H9 (cell line): ENCODE measurements at regions not wholly inside any gene's neighbourhood (a gene's known extent, or its start where the extent isn't known, plus 50 kb on each side); places are given as distances from the start of the nearest gene placed in this dataset.

Experiments
- DNase-seq: peaks from one replicate; pipeline ENCODE4 v3.0.0-alpha.2; 2017
- H2AFZ ChIP-seq: one replicate; pipeline ENCODE4 v1.6.1; 2013; ENCODE audit warnings: mild to moderate bottlenecking, low read length, control low read depth, moderate library complexity
- H2AK5ac ChIP-seq: 2 replicates; pipeline ENCODE4 v1.6.1; 2013; ENCODE audit warnings: low read length, control low read depth, mixed read lengths; ENCODE audit not compliant: insufficient read length
- H2BK120ac ChIP-seq: one replicate; pipeline ENCODE4 v1.6.1; 2013; ENCODE audit warnings: low read depth, mild to moderate bottlenecking, low read length, control low read depth, inconsistent platforms; ENCODE audit not compliant: poor library complexity, severe bottlenecking
- H2BK12ac ChIP-seq: 2 replicates; pipeline ENCODE4 v1.6.1; 2013; ENCODE audit warnings: low read length, control low read depth, mixed read lengths, low read depth; ENCODE audit not compliant: insufficient read length
- H2BK15ac ChIP-seq: 2 replicates; pipeline ENCODE4 v1.6.1; 2013; ENCODE audit warnings: low read depth, low read length, control low read depth
- H2BK20ac ChIP-seq: one replicate; pipeline ENCODE4 v1.6.1; 2013; ENCODE audit warnings: low read depth, mild to moderate bottlenecking, low read length, control low read depth, inconsistent platforms; ENCODE audit not compliant: poor library complexity, severe bottlenecking
- H2BK5ac ChIP-seq: 2 replicates; pipeline ENCODE4 v1.6.1; 2013; ENCODE audit warnings: low read length, control low read depth, mixed read lengths; ENCODE audit not compliant: insufficient read length
- H3K14ac ChIP-seq: 2 replicates; pipeline ENCODE4 v1.6.1; 2013; ENCODE audit warnings: low read length, control low read depth; ENCODE audit not compliant: insufficient read depth
- H3K18ac ChIP-seq: 2 replicates; pipeline ENCODE4 v1.6.1; 2013; ENCODE audit warnings: low read depth, mild to moderate bottlenecking, mixed read lengths, low read length, control low read depth; ENCODE audit not compliant: insufficient read length
- H3K23ac ChIP-seq: 2 replicates; pipeline ENCODE4 v1.6.1; 2013; ENCODE audit warnings: low read length, control low read depth, mixed read lengths, low read depth; ENCODE audit not compliant: insufficient read length
- H3K23me2 ChIP-seq: 2 replicates; pipeline ENCODE4 v1.6.1; 2013; ENCODE audit warnings: low read depth, mild to moderate bottlenecking, mixed read lengths, low read length, control low read depth; ENCODE audit not compliant: insufficient read length, poor library complexity, severe bottlenecking
- H3K27ac ChIP-seq: 2 replicates; pipeline ENCODE4 v1.5.1; 2013; ENCODE audit warnings: low read length, control low read depth, mixed read lengths, low read depth; ENCODE audit not compliant: insufficient read length
- H3K27me3 ChIP-seq: 2 replicates; pipeline ENCODE4 v1.6.1; 2013; ENCODE audit warnings: low read length, control low read depth, inconsistent platforms; ENCODE audit not compliant: insufficient read depth
- H3K4ac ChIP-seq: 2 replicates; pipeline ENCODE4 v1.6.1; 2013; ENCODE audit warnings: low read depth, mild to moderate bottlenecking, control low read depth, inconsistent platforms, low read length, moderate library complexity
- H3K4me1 ChIP-seq: 2 replicates; pipeline ENCODE4 v1.6.1; 2013; ENCODE audit warnings: low read length, control low read depth, inconsistent platforms; ENCODE audit not compliant: insufficient read depth
- H3K4me2 ChIP-seq: 2 replicates; pipeline ENCODE4 v1.6.1; 2013; ENCODE audit warnings: low read length, control low read depth, mixed read lengths; ENCODE audit not compliant: insufficient read length, insufficient read depth
- H3K56ac ChIP-seq: 2 replicates; pipeline ENCODE4 v1.6.1; 2013; ENCODE audit warnings: low read depth, mild to moderate bottlenecking, mixed read lengths, low read length, control low read depth; ENCODE audit not compliant: insufficient read length
- H3K79me1 ChIP-seq: 2 replicates; pipeline ENCODE4 v1.6.1; 2013; ENCODE audit warnings: low read depth, mild to moderate bottlenecking, moderate library complexity, low read length, control low read depth, inconsistent platforms; ENCODE audit not compliant: insufficient read depth, poor library complexity, severe bottlenecking
- H3K79me2 ChIP-seq: 2 replicates; pipeline ENCODE4 v1.6.1; 2013; ENCODE audit warnings: low read length, control low read depth, inconsistent platforms; ENCODE audit not compliant: insufficient read depth
- H3K9ac ChIP-seq: 2 replicates; pipeline ENCODE4 v1.6.1; 2013; ENCODE audit warnings: low read length, control low read depth, mixed read lengths; ENCODE audit not compliant: insufficient read length; ENCODE audit errors: extremely low read depth
- H3K9me3 ChIP-seq: one replicate; pipeline ENCODE4 v1.6.1; 2013; ENCODE audit warnings: low read depth, low read length, inconsistent platforms; ENCODE audit not compliant: control insufficient read depth
- H3T11ph ChIP-seq: one replicate; pipeline ENCODE4 v1.6.1; 2013; ENCODE audit warnings: mild to moderate bottlenecking, low read length, control low read depth, inconsistent platforms
- H4K20me1 ChIP-seq: one replicate; pipeline ENCODE4 v1.6.1; 2013; ENCODE audit not compliant: control insufficient read depth, insufficient read length, insufficient read depth
- H4K5ac ChIP-seq: 2 replicates; pipeline ENCODE4 v1.6.1; 2013; ENCODE audit warnings: low read depth, mild to moderate bottlenecking, mixed read lengths, low read length, control low read depth; ENCODE audit not compliant: insufficient read length
- H4K8ac ChIP-seq: replicated peaks from 2 replicates; pipeline ENCODE4 v1.6.1; 2013; ENCODE audit warnings: low read length, control low read depth, mixed read lengths, low read depth; ENCODE audit not compliant: insufficient read length
- H4K91ac ChIP-seq: 2 replicates; pipeline ENCODE4 v1.6.1; 2013; ENCODE audit warnings: low read depth, mild to moderate bottlenecking, moderate library complexity, mixed read lengths, low read length, control low read depth; ENCODE audit not compliant: insufficient read length
- H3K27ac Mint-ChIP-seq, 3 experiments: 2 replicates in 2 of 3; 3 replicates in 1 of 3; pipeline ENCODE4 v1.8.0; 2020 to 2021; ENCODE audit warnings: mixed read lengths in 3 of 3, mild to moderate bottlenecking in 1 of 3, moderate library complexity in 1 of 3
- H3K27me3 Mint-ChIP-seq: 2 replicates; pipeline ENCODE4 v1.8.0; 2021; ENCODE audit warnings: low read depth, mild to moderate bottlenecking, moderate library complexity, mixed read lengths
- H3K36me3 Mint-ChIP-seq, 3 experiments: 2 replicates in 2 of 3; 3 replicates in 1 of 3; pipeline ENCODE4 v1.8.0; 2020 to 2021; ENCODE audit warnings: low read depth in 3 of 3, mixed read lengths in 3 of 3; ENCODE audit not compliant: insufficient read depth in 1 of 3
- H3K4me1 Mint-ChIP-seq, 2 experiments: 2 replicates each; pipeline ENCODE4 v1.8.0; 2020; ENCODE audit warnings: mixed read lengths in 2 of 2
- H3K4me3 Mint-ChIP-seq, 2 experiments: 2 replicates in 1 of 2; 3 replicates in 1 of 2; pipeline ENCODE4 v1.8.0; 2020 to 2021; ENCODE audit warnings: mild to moderate bottlenecking in 2 of 2, mixed read lengths in 2 of 2, moderate library complexity in 1 of 2
- H3K9me3 Mint-ChIP-seq, 2 experiments: 2 replicates in 1 of 2; 3 replicates in 1 of 2; pipeline ENCODE4 v1.8.0; 2020; ENCODE audit warnings: mild to moderate bottlenecking in 2 of 2, mixed read lengths in 2 of 2, moderate library complexity in 1 of 2
- WGBS: extraction: QIAGEN DNeasy Blood & Tissue Kit; methylation state at CpG from one replicate; pipeline ENCODE4 v1.1.7; 2013; ENCODE audit warnings: missing lambda C conversion rate, low lambda C conversion rate, mixed read lengths; ENCODE audit not compliant: insufficient read length; ENCODE audit errors: extremely low coverage; 5-methylcytosine and 5-hydroxymethylcytosine counted together
- TF ChIP-seq, protein P1 (sequence below): fragments of 200-600 bp; sonication (generic); conservative IDR thresholded peaks from 3 replicates; pipeline ENCODE4 v1.8.0; 2021; ENCODE audit warnings: antibody characterized with exemption, mild to moderate bottlenecking

DNA sequence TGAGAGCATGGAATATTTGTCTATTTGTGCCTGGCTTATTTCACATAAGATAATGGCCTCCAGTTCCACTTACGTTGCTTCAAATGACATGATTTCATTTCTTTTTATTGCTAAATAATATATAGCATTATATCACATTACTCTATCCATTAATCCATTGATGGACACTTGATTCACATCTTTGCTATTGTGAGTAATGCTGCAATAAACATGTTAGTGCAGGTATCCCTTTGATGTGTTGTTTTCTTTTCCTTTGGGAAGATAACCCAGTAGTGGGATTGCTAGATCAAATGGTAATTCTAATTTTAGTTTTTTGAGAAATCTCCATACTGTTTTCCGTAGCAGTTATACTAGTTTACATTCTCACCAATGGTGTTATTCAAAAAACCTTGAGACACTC lies 1343.3 kb upstream of the TMEFF2 start:
- H3K4me1 ChIP-seq, result no peaks in the 10 kb centered on the region
- H3K4ac ChIP-seq, result no peak overlapping the region
- no peaks in the 10 kb centered on the region for H3K79me2 ChIP-seq
- Mint-ChIP-seq H3K9me3 (peaks cover 3 to 4% of the 10 kb centered on the region in 2 experiments; a peak in 2 of 5 replicates), H3K4me1 (peaks cover 5% of the 10 kb centered on the region in 2 experiments; a peak in 2 of 4 replicates), H3K36me3 (peaks cover 5 to 13% (median 7%) of the 10 kb centered on the region in 3 experiments), H3K4me3 (no peak overlapping the region), H3K27ac (no peak overlapping the region), H3K27me3 (no peaks in the 10 kb centered on the region)
- H3K18ac ChIP-seq, result no peak overlapping the region
- no peak overlapping the region for H2BK5ac ChIP-seq
- no peak overlapping the region for H2AK5ac ChIP-seq
- H2BK20ac ChIP-seq, result no peak overlapping the region
- H3K9ac ChIP-seq, result no peak overlapping the region
- H3K23me2 ChIP-seq, result no peaks in the 10 kb centered on the region
- no peak overlapping the region for H4K91ac ChIP-seq
- no peak overlapping the region for H3K14ac ChIP-seq
- no CpG with 5 or more reads among the region's 2 CpGs for WGBS
- TF ChIP-seq, protein P1, sequence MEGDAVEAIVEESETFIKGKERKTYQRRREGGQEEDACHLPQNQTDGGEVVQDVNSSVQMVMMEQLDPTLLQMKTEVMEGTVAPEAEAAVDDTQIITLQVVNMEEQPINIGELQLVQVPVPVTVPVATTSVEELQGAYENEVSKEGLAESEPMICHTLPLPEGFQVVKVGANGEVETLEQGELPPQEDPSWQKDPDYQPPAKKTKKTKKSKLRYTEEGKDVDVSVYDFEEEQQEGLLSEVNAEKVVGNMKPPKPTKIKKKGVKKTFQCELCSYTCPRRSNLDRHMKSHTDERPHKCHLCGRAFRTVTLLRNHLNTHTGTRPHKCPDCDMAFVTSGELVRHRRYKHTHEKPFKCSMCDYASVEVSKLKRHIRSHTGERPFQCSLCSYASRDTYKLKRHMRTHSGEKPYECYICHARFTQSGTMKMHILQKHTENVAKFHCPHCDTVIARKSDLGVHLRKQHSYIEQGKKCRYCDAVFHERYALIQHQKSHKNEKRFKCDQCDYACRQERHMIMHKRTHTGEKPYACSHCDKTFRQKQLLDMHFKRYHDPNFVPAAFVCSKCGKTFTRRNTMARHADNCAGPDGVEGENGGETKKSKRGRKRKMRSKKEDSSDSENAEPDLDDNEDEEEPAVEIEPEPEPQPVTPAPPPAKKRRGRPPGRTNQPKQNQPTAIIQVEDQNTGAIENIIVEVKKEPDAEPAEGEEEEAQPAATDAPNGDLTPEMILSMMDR, result no peak
- H2BK120ac ChIP-seq, result no peak overlapping the region
- H2BK15ac ChIP-seq, result no peak overlapping the region
- no peak overlapping the region for H4K5ac ChIP-seq
- no peak overlapping the region for H3K56ac ChIP-seq
- no peaks in the 10 kb centered on the region for H3K9me3 ChIP-seq
- no peak for DNase-seq
- no peak overlapping the region for H3T11ph ChIP-seq
- no peak overlapping the region for H4K8ac ChIP-seq
- no peaks in the 10 kb centered on the region for H4K20me1 ChIP-seq
- H2BK12ac ChIP-seq, result no peak overlapping the region
- no peak overlapping the region for H2AFZ ChIP-seq
- H3K27me3 ChIP-seq, result no peaks in the 10 kb centered on the region
- no peaks in the 10 kb centered on the region for H3K79me1 ChIP-seq
- H3K4me2 ChIP-seq, result no peak overlapping the region
- no peak overlapping the region for H3K27ac ChIP-seq
- H3K23ac ChIP-seq, result no peak overlapping the region
